ENCODE measurements at regions not wholly inside any gene's neighbourhood (a gene's known extent, or its start where the extent isn't known, plus 50 kb on each side); places are given as distances from the start of the nearest gene placed in this dataset.
A peak's percentile ranks its signal among the peaks of the same experiment; 100 is the strongest.

DNA sequence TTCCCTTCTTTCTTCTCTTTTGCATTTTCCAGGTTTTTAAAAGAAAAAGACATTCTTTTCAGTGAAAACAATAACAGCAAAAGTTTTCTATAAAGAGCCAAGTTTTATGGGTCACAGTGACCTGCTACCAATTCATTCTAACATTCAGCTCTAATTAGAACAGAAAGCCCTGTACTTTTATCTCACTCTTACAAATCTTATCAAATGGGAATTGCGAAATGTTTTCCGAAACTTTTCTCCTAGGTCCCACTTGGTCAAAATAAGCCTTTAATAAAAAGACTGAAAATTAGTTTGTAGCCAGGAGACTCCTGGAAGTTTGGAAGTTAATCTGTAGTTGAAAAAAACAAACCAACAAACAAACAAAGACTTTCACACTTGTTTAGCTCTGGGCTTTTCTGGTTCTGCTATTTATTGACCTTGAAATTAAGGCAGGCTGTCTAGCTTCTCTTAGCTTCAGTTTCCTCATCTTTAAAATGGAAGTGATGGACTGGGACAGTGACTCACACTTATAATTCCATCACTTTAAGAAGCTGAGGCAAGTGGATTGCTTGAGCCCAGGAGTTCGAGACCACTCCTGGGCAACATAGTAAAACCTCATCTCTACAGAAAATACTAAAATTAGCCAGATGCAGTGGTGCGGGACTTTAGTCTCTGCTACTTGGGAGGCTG, 613.5 kb upstream of the CDH4 start:
- DNase-seq (ENCODE audit: low read depth): no peak

DNA sequence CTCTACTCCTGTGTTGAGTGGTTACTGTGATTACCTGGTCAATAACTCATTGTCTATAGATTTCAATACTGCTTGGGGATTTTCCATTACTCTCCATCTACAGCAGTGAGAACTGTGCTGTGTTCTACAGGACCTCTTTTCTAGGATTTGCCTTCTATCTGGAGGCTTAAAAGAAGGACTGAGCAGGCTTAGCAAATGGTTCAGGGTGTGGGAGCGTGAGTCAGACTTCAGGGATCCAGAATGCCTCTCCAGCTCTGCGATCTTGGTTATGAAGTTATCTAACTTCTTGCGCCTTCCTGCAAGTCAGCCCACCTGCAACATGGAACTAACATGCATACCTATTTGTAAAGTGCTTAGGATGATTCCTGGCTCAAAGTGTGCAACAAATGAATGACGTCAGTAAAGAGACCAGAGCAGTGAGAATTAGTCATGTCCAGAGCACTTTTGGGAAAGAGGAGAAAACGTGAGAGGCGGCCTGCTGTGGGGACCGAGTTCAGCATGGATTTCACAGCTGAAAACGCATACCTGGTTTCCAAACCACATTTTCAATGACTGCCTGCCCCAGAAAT, 610.1 kb upstream of the CDH4 start:
- DNase-seq (ENCODE audit: low read depth): no peak

DNA sequence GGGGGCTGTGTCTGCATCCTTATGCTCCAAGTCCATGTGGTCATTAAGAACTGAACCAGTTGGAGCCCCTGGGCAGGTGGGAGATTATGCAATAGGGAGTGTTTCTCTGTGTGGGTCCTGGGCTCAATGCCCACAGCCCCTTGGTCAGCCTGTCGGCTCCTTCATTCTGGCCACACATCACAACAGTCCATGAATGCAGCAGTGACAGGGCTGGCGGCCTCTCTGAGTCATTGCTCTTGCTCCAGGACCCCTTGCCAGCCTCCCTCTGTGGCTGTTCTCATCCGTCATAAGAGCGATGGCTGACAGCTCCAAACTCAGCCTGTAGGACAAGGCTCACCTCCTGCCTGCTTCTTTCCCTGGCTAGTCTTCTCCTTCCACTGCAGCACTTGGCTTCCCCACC, 609.5 kb upstream of the CDH4 start:
- no peak for DNase-seq (ENCODE audit: low read depth)

DNA sequence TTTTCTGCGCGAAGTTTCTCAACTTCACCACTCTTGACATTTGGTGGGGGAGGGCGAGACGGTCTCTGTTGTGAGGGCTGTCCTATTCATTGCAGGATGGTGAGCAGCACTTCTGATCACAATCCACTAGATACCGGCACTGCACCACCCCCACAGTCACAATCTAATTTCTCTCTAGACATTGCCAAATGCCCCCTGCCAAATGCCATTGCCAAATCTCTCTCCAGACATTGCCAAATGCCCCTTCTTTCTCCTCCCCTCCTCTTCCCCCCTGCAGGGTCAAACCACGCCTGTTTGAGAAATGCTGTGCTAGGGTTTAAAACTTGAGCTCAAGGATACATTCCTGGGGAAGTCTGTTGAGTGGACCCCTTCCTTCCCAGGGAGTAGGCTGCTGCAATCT, 603.5 kb upstream of the CDH4 start:
- DNase-seq (ENCODE audit: low read depth): no peak

DNA sequence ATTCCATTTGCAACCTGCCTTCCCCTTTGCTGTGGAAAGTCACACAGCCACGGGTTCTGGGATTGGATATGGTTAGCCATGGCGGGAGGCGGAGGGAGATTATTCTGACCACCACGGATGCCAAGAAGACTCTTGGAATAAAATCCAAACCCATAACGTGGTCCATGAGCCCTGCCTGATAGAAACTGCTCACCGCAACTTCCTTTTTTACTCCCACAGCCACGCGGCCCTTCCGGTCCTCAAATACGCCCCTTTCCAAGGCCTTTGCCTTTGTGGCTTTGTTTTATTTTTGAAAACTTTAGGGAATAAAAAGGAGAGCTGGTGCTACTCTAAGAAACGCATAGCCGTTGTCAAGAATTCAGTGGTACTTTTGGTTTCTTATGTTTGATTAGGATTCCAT, 602.5 kb upstream of the CDH4 start:
- DNase-seq (ENCODE audit: low read depth): no peak

DNA sequence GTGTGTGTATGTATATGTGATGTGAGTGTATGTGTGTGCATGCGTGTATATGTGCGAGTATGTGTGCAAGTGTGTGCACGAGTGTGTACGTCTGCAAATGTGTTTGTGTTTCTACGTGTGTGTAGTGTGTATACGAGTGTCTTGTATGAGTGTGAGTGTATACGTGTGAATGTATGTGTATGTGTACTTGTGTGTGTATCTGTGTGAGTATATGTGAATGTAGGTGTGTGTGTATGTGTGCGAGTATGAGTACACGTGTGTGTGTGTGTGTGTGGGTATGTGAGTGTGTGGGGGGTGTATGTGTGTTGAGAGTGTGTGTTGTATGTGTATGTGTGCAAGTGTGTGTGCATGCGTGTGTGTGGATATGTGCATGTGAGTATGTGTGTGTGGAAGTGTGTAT, 602.0 kb upstream of the CDH4 start:
- no peak for DNase-seq (ENCODE audit: low read depth)

DNA sequence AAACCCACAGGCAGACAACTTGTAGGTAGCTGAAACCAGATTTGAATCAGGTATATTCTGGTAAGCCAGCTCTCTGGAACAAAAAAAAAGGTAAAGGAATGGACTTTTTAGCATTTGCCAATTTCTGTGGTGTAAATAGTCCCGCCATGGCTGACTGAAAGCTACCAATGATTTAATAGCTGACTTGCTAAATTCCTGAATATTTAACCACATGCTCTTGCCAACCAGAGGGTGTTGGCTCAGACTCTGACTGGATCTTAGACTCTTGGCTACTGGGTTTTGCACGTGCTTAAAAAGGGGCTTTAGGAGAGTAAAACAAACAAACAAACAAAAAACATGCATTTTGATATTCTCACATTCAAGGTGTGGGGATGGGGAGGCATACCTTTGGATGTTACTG, 600.0 kb upstream of the CDH4 start:
- DNase-seq (ENCODE audit: low read depth): no peak

DNA sequence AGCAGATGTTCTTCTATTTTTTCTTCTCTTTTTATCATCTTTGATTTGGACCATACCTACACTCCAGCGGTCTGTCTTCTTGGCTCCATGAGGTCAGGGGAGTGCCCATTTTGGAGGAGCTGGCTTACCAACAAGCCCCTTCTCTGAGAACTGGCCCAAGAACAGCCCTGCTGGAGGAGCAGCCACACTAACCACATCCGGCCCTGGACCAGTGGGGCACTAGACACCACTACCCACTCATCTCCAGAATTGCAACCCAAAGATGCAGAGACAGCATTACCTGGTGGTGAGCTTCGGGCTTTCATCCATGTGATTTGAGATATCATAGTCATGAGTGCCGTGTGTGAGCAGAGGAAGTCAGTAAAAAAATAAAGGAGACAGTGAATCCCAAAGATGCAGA, 599.4 kb upstream of the CDH4 start:
- no peak for DNase-seq (ENCODE audit: low read depth)

DNA sequence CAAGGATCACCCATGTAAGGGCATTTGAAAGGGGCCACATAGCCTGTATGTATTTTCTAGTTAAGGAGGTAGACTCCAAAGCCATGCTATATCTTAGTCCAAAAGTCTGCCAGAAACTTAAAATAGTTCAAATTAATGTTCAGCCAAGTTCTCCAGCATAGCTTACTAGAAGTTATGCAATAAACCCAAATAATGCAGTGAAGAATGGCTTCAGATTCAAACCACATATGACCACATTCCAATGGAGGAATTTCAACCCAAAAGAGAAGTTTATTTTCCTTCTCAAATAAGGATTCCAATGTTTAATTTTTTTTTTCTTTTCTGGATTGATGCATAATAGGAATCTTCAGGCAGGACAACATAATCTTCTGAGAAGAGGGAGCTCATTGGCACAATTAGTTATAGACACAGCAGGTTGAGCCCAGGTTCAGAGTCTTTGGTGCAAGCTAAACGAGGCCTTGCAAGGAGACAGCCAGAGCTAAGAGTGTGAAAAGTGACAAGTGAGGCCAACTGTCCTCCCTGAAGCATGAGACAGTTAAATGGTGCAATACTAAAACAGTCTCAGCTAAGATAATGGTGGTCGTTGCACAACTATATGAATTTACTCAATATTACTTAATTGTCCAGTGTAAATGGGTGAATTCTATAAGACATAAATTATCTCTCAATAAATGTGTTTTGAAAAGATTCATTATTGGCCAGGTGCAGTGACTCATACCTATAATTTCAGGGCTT, 598.8 kb upstream of the CDH4 start:
- DNase-seq (ENCODE audit: low read depth): no peak

DNA sequence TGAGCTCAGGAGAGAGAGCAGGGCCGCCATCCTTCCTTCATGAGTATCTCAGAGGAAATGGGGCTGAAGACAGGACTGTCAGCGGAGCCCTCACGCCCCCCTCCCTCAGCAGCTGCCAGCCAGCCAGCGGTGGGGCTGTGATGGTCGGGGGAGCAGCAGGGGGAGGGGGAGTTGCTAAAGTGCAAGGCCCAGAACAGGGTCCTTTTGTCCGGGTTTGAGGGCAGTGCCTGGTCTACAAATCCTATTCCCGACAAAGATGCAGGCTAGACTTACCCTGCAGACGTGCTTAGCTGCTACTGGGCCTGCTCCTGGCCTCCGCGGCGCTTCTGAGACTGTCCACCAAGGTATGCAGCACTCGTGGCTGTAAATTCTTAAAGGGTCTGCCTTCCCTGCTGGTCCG, 593.4 kb upstream of the CDH4 start:
- DNase-seq (ENCODE audit: low read depth): no peak

DNA sequence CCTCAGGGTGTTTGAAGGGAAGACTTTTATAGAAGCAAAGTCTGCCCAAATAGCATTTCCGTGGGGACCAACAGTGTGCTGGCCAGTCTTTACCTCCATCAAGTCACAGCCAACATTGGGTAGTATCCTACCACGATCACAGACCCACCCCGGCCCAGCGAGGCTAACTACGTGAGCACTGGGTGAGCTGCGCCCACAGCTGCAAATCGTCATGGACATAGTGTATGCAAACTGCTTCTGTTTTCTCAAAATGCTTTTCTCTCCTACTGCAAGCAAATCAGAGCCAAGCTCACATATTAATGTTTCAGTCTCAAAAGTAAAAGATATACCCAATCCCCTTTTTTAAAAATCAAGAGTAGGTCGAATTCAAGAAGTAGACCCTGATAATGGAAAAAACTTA, 592.8 kb upstream of the CDH4 start:
- no peak for DNase-seq (ENCODE audit: low read depth)

DNA sequence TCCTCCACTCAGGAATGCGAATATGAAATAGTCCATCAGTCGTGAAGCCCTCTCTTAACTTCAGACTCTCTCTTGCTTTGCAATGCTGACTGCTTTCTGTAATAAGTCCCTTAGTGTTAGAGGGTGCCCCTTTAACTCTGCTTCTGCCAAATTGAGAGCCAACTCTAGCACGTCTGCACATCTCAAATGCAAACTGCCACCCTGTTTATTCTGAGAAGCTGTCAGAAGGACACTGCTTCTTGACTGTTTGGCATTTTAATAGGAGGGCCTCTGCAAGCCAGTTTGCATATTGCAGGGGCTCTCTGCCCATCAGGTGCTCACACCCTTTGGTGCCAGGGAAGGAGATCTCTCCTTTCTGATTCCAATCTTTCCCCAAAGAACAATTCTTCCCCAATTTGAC, 589.8 kb upstream of the CDH4 start:
- no peak for DNase-seq (ENCODE audit: low read depth)

DNA sequence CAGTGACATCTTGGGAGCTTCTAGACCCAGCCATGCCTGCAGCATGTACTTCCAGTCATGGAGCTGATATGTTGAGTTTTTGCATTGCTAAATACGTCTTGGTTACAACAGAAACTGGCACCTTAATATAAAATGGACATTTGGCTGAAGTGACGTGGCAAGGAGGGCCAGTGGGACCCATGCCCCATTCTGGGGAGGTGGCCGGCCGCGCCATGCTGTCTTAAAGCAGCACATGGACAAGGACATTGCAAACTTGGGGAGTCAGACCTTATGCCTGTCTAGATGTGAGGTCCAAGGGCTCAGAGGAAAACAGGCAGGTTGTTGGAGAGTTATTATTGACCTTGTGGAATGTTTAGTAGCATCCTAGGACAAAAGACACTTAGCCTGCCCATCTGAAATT, 588.0 kb upstream of the CDH4 start:
- DNase-seq (ENCODE audit: low read depth): no peak

DNA sequence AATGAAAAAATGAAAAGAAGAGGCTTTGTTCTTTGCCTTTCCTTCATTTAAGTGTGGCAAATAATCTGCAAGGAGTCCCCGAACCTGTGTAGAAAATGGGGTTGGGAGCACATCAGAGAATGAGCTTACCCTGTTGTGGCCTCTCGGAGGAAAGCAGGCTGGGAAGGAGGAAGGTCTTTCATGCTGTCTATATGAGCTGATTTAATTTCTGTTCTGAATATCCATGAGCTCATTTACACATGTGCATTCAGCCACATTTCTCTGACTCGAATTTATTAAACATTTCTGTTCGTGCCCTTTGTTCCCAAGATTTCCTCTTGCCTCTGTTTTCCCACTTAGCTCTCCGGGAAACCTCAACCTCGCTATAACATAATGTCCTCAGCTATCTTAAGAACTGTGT, 584.4 kb upstream of the CDH4 start:
- DNase-seq (ENCODE audit: low read depth): no peak

DNA sequence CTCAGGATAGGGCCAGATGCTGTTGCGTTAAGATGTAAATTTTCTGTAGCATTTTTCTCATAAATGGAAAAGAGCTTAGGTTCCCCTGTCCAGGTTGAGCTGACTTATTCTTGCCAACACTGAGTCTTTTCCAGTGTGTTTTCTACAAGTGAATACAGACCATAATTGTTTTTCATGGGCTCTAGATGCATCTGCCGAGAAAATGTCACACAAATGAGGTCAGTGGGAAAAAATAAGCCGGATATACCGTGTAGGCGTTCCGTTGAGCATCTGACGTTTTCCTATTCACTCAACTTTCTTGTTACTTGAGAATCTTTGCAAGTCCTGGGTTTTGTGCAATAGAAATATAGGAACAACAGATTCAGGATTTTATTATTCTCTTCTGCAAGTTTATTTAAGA, 582.9 kb upstream of the CDH4 start:
- no peak for DNase-seq (ENCODE audit: low read depth)

DNA sequence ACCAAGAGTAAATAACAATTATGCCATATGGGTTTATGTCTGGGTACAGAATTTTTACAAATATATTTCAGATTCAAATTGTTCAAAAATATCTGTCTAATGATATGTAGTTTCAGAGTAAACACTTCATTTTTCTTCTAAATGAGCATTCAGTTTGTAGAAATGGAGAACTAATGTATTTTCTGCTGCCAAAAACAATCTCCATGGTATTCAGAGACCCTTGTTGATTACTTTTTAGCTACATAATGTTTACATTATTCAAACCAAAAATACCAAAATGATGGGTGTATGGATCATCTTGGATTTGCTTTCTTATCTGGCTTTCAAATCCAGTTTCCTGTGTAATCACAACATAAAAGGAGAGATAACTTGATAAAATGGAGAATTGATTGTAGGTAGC, 576.0 kb upstream of the CDH4 start:
- no peak for DNase-seq (ENCODE audit: low read depth)

DNA sequence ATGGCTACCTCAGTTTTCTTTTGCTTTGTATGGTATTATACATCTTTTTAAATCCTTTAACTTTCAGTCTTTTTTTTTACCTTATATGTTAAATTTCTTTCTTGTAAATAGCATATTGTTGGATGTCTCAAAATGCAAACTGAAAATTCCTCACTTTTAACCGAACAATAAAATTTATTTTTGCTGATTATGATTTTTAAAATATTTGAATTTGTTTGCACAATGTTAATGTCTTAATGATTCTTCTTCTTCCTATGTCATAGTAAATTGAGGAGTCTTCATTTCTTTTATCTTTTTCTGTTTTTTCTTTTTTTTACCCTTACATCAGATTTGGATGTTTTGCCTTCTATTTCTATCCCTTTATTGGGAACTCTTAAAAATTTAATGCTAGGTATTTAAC, 574.2 kb upstream of the CDH4 start:
- no peak for DNase-seq (ENCODE audit: low read depth)

DNA sequence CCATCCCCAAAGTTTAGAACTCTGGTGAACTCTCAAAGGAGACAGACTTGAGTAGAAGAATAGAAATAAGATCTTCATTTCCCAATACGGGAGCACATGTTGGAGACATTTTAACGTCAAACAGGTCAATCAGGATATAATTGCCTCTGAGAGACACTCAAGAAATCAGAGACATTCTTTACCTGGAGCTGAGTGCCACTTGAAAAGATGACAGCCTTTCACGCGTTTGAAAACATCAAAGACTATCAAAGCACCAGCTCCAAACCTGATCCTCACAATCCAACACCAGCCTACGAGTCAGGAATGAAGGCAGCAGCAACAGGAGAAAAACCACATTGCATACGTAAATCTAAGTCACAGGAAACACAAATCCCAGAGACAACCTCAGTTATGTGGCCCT, 571.5 kb upstream of the CDH4 start:
- no peak for DNase-seq (ENCODE audit: low read depth)

DNA sequence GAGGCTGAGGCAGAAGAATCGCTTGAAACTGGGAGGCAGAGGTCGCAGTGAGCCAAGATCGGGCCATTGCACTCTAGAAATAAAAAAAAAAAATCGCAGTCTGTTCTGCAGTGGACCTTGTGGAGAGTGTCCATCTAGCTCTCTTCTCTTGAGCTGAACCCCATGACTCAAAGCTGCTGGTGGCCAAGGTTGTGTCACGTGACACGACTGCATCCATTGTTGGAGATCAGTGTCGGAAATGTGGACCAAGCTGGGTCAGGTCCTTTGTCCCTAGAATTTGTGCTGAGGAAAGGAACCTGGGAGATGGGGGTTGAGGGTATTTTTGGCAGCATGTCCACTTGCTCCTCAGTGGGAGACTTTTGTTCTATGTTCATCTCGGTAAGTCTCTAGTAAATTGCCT, 564.8 kb upstream of the CDH4 start:
- DNase-seq (ENCODE audit: low read depth): no peak

DNA sequence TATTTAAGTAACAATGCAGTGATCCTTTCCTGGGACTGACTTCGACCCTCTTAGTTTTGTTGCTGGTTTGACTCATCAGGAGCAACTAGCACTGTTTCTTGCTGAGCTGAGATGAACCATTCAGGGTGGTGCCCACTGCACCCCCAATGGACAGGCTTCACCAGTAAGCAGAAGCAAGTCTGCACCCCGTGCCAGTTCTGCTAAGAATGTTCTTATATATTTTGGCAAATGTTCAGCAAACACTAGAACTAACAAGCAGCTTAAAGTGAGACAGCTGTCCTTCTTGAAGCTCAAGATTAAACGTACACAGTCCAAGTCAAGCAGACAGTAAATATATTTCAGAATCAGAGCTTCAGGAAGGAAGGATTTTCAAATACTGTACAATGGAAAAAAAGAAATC, 561.3 kb upstream of the CDH4 start:
- DNase-seq (ENCODE audit: low read depth): no peak

DNA sequence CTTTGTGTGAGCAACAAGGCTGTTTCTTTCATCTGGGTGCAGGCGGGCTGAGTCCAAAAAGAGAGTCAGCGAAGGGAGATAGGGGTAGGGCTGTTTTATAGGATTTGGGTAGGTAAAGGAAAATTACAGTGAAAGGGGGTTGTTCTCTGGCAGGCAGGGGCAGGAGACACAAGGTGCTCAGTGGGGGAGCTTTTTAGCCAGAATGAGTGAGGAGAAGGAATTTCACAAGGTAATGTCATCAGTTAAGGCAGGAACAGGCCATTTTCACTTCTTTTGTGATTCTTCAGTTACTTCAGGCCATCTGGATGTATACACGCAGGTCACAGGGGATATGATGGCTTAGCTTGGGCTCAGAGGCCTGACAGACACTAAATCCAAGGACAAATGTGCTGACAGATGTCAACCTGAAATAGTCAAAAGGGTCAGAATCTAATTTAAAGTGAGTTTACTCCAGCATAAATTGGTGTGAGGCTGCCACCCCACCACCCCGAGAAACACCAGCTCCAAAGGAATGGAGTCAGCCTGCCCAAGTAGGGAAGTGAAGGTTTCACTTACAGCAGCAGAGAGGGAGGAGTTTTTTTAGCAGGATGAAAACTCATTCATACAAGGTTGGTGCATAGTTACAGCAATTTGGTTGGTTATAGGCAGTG, 560.0 kb upstream of the CDH4 start:
- no peak for DNase-seq (ENCODE audit: low read depth)

DNA sequence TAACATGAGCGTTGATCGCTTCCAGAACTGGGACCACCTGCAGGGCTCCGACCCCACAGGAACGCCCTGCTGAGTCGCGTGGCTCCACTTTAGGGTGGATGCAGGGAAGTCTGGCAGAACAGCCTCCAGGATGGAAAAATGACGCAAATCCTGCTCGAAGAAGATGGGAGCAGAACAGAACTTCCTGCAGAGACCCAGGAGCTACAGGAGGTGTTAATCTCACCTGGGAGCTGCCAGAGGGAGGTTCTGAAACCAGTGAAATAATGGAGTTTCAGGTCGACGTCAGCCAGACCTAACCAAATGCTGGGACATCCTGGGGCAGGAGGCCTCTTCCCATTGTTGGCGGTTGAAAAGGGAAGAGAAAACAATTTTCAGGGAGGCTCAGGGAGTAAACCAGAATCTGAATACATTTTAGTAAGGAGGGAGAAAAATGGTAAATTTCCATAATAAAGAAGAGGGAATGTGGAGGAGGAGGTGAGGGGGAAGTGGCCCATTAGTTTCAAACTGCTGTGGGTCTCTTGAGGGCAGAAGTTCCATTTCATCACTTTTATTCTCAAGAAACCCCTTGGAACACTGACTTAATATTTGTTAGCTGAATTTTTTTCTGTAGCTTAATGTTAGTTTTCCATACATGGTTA, 558.4 kb upstream of the CDH4 start:
- DNase-seq (ENCODE audit: low read depth): no peak

DNA sequence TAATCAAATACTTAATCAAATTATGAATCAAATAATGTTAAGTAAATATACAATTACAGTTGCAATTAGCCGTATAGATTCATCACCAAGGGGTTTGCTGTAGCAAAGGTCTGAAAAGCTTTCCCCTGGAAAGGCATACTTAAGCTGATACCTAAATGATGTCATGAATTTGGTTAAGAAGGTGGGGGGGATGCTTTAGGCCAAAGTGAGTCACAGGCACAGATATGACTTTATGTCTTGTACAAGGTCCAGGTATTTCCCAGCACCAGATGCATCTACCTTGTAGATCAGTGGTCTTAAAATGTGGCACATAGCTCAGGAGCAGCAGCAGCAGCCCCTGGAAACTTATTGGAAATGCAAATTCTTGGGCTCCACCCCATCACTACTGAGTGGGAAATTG, 557.3 kb upstream of the CDH4 start:
- peak; percentile 11 for DNase-seq (ENCODE audit: low read depth)

Data from iris pigment epithelial cell (primary cell).